T-helper 17 cell (primary cell): ENCODE measurements at regions not wholly inside any gene's neighbourhood (a gene's known extent, or its start where the extent isn't known, plus 50 kb on each side); places are given as distances from the start of the nearest gene placed in this dataset.
"Not testable (repeated sequence)": the region's sequence is repeated elsewhere in the genome, so short reads cannot be mapped to it uniquely, and the experiment has no call there.

Experiments used
- ATAC-seq: fragments of 150-1000 bp; cut with Tn5 transposase; 2 replicates; pipeline ENCODE4 v1.10.0; 2021; ENCODE audit warnings: mild to moderate bottlenecking, moderate library complexity
- DNase-seq, 3 donors: peaks; one replicate each; pipeline versions ENCODE4 v3.0.0 to v3.0.0-alpha.2; 2020 to 2021
- H3K9me3 ChIP-seq: one replicate; pipeline ENCODE4 v1.7.0; 2013; ENCODE audit warnings: low read length, mild to moderate bottlenecking; ENCODE audit not compliant: control insufficient read depth, poor library complexity, severe bottlenecking
- H3K27ac Mint-ChIP-seq: one replicate; pipeline ENCODE4 v1.8.0; 2022; ENCODE audit warnings: mild to moderate bottlenecking, moderate library complexity, mixed read lengths
- H3K27me3 Mint-ChIP-seq: one replicate; pipeline ENCODE4 v1.8.0; 2022; ENCODE audit warnings: mixed read lengths
- H3K36me3 Mint-ChIP-seq: one replicate; pipeline ENCODE4 v1.8.0; 2022; ENCODE audit warnings: low read depth, mixed read lengths
- H3K4me1 Mint-ChIP-seq: one replicate; pipeline ENCODE4 v1.8.0; 2022; ENCODE audit warnings: mild to moderate bottlenecking, mixed read lengths
- H3K4me3 Mint-ChIP-seq: one replicate; pipeline ENCODE4 v1.8.0; 2022; ENCODE audit warnings: mild to moderate bottlenecking, moderate library complexity, mixed read lengths

DNA sequence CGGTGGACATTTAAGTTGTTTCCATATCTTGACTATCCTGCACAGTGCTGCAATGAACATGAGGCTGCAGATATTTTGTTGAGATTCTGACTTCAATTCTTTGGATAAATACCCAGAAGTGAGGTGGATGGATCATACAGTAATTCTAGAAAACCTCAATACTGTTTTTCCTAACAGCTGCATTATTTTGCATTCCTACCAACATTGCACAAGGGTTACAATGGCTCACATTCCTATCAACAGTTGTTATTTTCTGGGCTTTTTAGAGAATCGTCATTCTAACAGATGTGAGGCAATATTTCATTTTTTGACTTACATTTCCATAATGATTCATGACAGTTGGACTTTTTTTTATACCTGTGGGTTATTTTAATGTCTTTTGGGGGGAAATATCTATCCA, 716.9 kb upstream of the ANO3 start:
- no peak overlapping the region for H3K4me3 Mint-ChIP-seq
- H3K4me1 Mint-ChIP-seq: no peaks in the 10 kb centered on the region
- ATAC-seq (no peak), DNase-seq (no peak)
- H3K36me3 Mint-ChIP-seq: no peaks in the 10 kb centered on the region
- H3K9me3 ChIP-seq: no peaks in the 10 kb centered on the region
- no peak overlapping the region for H3K27ac Mint-ChIP-seq
- no peaks in the 10 kb centered on the region for H3K27me3 Mint-ChIP-seq

DNA sequence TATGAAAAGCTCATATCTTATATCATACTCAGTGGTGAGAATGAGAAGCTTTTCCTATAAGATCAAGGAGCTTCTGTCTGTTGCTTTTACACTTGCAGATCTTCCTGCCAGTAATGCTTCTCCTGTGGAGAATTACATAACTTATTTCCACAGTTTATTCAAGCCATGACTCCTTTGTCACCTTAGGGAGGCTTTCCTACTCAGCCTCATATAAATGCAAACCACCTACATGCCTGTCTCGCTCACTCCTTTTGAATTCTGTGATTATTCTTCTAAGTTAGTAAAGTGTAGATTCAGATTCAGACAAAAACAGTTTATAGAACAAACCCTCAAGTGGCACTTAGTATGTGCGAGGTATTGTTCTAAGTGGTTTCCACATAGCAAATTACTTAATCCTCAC, 716.1 kb upstream of the ANO3 start:
- Mint-ChIP-seq H3K4me1 (no peaks in the 10 kb centered on the region), H3K4me3 (no peak overlapping the region), H3K36me3 (no peaks in the 10 kb centered on the region), H3K27me3 (no peaks in the 10 kb centered on the region), H3K27ac (no peak overlapping the region)
- no peak for DNase-seq
- no peak for ATAC-seq
- H3K9me3 ChIP-seq: no peaks in the 10 kb centered on the region

DNA sequence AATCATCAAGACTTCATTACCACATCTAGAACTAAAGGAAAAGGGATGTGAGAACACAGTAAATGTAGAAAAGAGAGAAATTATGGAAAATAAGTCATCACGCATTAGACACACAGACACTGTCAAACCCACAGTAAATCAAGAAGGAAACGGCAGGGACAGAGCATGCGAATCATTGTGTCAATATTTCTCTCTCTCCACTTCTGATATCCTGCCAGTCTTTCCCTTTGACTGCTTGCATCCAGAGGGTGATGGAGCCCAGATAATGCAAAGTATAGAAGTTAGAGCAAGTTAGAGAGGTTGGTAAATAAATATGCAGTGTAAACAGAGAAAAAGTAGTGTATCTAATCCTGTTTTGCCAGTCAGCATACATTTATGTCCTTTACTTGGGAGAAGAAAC, 706.8 kb upstream of the ANO3 start:
- no peaks in the 10 kb centered on the region for H3K36me3 Mint-ChIP-seq
- no peaks in the 10 kb centered on the region for H3K27me3 Mint-ChIP-seq
- no peak for DNase-seq
- H3K4me1 Mint-ChIP-seq: no peaks in the 10 kb centered on the region
- ATAC-seq: no peak
- H3K9me3 ChIP-seq: no peaks in the 10 kb centered on the region
- no peak overlapping the region for H3K27ac Mint-ChIP-seq
- no peak overlapping the region for H3K4me3 Mint-ChIP-seq

DNA sequence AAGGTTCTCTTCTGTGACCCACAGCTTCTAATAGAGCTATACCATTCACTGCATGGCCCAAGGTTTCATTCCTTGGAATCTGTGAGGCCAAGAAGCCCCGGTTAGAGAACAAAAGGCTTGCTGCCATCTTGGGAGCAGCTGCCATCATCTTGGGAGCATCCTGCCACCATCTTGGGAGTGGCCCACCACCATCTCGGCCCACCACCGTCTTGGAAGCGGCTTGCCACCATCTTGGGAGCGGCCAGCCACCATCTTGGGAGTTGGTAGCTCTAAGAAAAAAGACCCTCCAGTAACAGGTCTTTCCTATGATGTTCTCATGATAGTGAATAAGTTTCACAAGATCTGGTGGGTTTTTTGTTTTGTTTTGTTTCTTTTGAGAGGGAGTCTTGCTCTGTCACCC, 703.9 kb upstream of the ANO3 start:
- H3K27ac Mint-ChIP-seq: no peak overlapping the region

DNA sequence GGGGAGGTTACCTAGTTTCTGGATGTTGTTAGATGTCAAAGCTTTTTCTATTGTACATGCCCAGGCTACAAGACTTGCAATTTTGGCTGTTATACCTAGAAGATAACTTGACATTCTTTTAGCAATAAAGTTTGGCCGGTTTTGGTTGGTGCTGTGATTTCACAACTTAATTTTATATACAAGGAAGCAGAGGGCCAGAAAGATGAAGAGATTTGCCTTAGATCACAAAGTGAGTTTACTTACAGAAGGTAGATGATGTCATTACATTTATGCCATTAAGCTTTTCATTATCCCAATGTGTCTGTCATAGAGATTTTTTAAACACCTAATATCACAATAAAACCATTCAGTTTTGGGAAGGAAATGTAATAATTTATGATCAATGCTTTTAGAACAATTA, 698.7 kb upstream of the ANO3 start:
- H3K36me3 Mint-ChIP-seq: no peaks in the 10 kb centered on the region
- H3K4me3 Mint-ChIP-seq: no peak overlapping the region
- no peak for ATAC-seq
- no peak overlapping the region for H3K27ac Mint-ChIP-seq
- H3K27me3 Mint-ChIP-seq: no peaks in the 10 kb centered on the region
- no peaks in the 10 kb centered on the region for H3K4me1 Mint-ChIP-seq
- H3K9me3 ChIP-seq: no peaks in the 10 kb centered on the region
- DNase-seq: no peak

More for the DNA sequence above, 703.9 kb upstream of the ANO3 start:
- Mint-ChIP-seq H3K27me3 (no peaks in the 10 kb centered on the region), H3K36me3 (no peaks in the 10 kb centered on the region), H3K4me3 (no peak overlapping the region), H3K4me1 (no peaks in the 10 kb centered on the region)
- no peaks in the 10 kb centered on the region for H3K9me3 ChIP-seq
- DNase-seq: no peak
- ATAC-seq: no peak

DNA sequence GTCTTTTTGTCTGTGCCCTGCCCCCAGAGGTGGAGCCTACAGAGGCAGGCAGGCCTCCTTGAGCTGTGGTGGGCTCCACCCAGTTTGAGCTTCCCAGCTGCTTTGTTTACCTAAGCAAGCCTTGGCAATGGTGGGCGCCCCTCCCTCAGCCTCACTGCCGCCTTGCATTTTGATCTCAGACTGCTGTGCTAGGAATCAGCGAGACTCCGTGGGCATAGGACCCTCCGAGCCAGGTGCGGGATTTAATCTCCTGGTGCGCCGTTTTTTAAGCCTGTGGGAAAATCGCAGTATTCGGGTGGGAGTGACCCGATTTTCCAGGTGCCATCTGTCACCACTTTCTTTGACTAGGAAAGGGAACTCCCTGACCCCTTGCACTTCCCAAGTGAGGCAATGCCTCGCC, 682.7 kb upstream of the ANO3 start:
- H3K9me3 ChIP-seq, H3K27me3 Mint-ChIP-seq, H3K27ac Mint-ChIP-seq, H3K36me3 Mint-ChIP-seq, DNase-seq, ATAC-seq, H3K4me1 Mint-ChIP-seq, H3K4me3 Mint-ChIP-seq: not testable (repeated sequence)

DNA sequence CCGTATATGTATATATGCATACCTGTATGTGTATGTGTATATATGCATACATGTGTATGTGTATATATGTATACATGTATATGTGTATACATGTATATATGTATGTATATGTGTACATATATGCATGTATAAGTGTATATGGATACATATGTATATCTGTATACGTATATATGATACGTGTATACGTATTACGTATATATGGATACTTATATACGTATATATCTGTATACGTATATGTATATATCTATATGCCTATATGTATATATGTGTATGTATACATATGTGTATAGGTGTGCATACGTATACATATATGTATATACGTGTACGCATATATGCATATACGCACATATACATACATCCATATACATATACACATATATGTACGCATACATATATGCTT, 681.6 kb upstream of the ANO3 start:
- no peaks in the 10 kb centered on the region for H3K27me3 Mint-ChIP-seq
- no peak overlapping the region for H3K4me3 Mint-ChIP-seq
- no peak for ATAC-seq
- H3K36me3 Mint-ChIP-seq: no peaks in the 10 kb centered on the region
- no peak for DNase-seq
- H3K4me1 Mint-ChIP-seq: no peaks in the 10 kb centered on the region
- no peak overlapping the region for H3K27ac Mint-ChIP-seq
- no peaks in the 10 kb centered on the region for H3K9me3 ChIP-seq

DNA sequence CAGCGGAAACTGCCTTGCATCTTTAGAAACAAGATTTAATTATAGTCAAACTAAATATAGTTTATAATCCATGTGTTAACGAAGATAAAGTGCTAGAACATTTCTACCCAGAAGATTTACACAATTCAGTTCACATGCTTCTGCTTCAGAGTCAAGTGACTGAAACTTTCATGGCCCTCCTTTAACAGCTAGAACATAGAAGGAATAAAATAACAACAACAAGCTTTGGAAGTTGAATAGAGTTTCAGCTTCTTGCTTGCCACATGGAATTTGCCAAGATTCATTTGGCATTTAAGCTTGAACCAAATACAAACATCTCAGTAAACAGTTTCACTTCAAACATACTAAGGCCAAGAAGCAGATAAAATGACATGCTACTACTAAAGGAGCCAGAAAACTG, 676.3 kb upstream of the ANO3 start:
- Mint-ChIP-seq H3K4me3 (no peak overlapping the region), H3K36me3 (no peaks in the 10 kb centered on the region), H3K27ac (no peak overlapping the region), H3K27me3 (no peaks in the 10 kb centered on the region), H3K4me1 (no peaks in the 10 kb centered on the region)
- ATAC-seq (no peak), DNase-seq (no peak)
- H3K9me3 ChIP-seq: no peaks in the 10 kb centered on the region

DNA sequence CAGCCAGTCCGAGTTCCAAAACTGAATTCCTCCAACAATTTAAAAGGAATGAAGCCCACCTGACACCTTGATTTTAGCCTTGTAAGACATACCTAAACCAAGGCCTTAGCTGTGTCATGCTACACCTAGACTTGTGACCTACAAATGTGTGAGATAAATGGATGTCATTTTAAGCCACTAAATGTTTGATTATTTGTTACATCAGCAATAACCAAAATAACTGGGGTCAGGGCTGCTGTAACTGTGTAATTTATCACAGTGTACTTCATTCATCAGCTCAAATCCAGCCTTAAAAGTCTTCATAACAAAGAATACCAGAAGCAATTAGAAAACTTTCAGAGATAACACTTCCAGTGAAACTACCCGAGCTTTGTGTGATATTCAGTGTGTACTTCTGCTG, 673.0 kb upstream of the ANO3 start:
- no peaks in the 10 kb centered on the region for H3K9me3 ChIP-seq
- H3K4me1 Mint-ChIP-seq: no peaks in the 10 kb centered on the region
- no peaks in the 10 kb centered on the region for H3K27me3 Mint-ChIP-seq
- H3K27ac Mint-ChIP-seq: no peak overlapping the region
- no peak for DNase-seq
- no peak for ATAC-seq
- H3K36me3 Mint-ChIP-seq: no peaks in the 10 kb centered on the region
- no peak overlapping the region for H3K4me3 Mint-ChIP-seq

DNA sequence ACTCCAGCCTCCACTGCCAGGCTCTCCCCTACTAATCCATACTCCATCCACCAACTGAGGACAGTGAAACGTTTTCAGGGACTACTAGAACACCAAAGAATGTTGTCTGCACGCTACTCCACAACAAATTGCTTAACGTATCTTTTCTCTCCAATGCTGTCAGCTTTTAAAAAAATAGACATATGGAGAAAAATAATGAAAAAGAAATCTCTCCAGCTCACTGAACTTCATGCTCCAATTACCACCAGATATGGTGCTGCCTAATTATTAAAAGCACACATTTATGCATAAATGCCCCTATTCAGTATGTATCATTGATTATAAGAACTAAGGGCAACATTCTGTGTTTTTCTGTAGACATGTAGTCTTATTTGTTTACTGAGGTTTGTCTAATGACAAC, 672.2 kb upstream of the ANO3 start:
- ATAC-seq (no peak), DNase-seq (no peak)
- no peak overlapping the region for H3K27ac Mint-ChIP-seq
- H3K9me3 ChIP-seq: no peaks in the 10 kb centered on the region
- H3K4me1 Mint-ChIP-seq: no peaks in the 10 kb centered on the region
- no peaks in the 10 kb centered on the region for H3K36me3 Mint-ChIP-seq
- H3K27me3 Mint-ChIP-seq: no peaks in the 10 kb centered on the region
- H3K4me3 Mint-ChIP-seq: no peak overlapping the region

DNA sequence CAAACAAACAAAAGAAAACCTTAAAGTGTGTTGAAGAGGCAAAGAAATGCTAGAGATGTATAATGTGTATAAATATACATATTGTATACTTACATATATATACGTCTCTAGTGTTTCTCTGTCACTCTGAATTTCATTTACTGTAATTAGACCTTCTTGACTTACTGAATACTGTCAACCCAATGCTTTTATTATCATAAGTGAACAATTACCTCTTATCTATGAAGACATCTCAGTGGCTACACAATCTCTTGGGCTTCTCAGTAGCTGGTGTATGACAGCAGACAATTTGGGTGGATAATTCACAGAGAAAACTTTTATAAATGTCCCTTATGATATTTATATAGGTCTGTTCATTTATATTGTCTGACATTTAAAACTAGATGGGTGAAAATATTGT, 664.1 kb upstream of the ANO3 start:
- no peaks in the 10 kb centered on the region for H3K9me3 ChIP-seq
- H3K36me3 Mint-ChIP-seq: no peaks in the 10 kb centered on the region
- no peaks in the 10 kb centered on the region for H3K4me1 Mint-ChIP-seq
- DNase-seq (no peak), ATAC-seq (no peak)
- H3K27ac Mint-ChIP-seq: no peak overlapping the region
- H3K4me3 Mint-ChIP-seq: no peak overlapping the region
- H3K27me3 Mint-ChIP-seq: no peaks in the 10 kb centered on the region

DNA sequence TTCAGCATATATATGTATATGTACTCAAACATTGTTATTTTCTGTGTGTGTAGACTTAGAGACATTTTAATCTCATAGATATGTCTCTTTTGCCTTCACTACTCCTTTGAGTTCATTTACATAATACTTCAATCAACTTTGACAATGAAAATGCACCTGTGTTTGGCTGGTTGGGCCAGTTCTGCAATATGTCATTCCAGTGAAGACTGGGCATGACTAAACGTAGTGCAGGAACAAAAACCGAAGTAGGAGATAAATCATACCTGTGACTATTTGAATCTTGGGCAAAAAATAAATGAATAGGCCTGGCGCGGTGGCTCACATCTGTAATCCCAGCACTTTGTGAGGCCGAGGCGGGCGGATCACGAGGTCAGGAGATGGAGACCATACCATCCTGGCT, 640.0 kb upstream of the ANO3 start:
- no peaks in the 10 kb centered on the region for H3K9me3 ChIP-seq
- Mint-ChIP-seq H3K27me3 (no peaks in the 10 kb centered on the region), H3K36me3 (no peaks in the 10 kb centered on the region), H3K27ac (no peak overlapping the region), H3K4me1 (no peaks in the 10 kb centered on the region), H3K4me3 (no peak overlapping the region)
- no peak for DNase-seq
- no peak for ATAC-seq

DNA sequence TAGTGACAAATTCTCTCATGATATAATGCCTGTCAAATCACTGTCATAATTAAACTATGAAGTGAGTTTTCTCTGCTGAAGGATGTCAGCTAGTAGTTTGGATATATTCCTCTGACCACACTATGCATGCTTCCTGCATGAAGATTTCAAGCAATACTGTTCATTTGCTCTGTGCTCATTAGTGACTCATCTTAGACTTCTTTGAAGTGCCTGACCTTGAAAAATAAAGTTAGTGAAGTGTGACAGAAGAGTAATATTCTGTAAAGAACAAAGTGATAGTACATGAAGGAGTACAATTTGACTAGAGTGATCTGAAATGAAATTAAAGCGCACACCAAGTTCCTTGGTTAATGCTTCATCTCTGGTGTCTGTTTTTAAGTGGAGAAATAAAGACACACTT, 629.5 kb upstream of the ANO3 start:
- ATAC-seq: no peak
- Mint-ChIP-seq H3K36me3 (no peaks in the 10 kb centered on the region), H3K4me3 (no peak overlapping the region), H3K4me1 (no peaks in the 10 kb centered on the region), H3K27me3 (no peaks in the 10 kb centered on the region), H3K27ac (no peak overlapping the region)
- H3K9me3 ChIP-seq: no peaks in the 10 kb centered on the region
- DNase-seq: no peak

DNA sequence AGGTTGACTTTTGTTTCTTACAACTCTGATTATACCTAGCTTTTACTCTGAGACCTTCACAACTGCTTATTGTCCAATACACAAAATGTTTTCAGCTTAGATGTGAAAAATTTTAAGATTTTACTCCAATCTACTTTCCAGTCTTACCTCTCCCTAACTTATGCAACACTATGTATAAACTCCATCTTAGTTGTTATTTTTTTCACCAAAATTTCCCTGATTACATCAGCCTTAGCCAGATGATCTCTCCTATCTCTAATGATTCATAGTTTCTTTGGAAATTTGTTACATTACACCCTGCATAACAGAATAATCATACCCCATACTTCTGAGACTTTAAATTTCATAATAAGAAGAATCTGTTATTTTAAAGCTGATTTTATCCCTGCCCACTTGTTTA, 621.0 kb upstream of the ANO3 start:
- ATAC-seq (no peak), DNase-seq (no peak)
- H3K27me3 Mint-ChIP-seq: no peaks in the 10 kb centered on the region
- no peak overlapping the region for H3K4me3 Mint-ChIP-seq
- no peaks in the 10 kb centered on the region for H3K36me3 Mint-ChIP-seq
- H3K9me3 ChIP-seq: no peaks in the 10 kb centered on the region
- H3K27ac Mint-ChIP-seq: no peak overlapping the region
- H3K4me1 Mint-ChIP-seq: no peaks in the 10 kb centered on the region

DNA sequence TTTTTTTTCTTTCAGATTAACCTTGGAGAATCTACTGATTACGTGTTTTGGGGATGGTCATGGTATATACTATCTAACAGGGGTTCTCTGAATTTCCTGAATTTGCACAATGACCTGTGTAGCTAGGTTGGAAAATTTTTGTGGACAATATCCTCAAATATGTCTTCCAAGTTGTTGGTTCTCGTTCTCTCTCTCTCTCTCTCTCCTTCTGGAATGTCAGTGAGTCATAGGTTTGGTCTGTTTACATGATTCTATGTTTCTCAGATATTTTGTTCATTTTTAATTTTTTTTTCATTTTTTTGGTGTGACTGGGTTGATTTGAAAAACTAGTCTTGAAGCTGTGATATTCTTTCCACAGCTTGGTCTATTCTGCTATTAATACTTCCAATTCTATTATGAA, 604.0 kb upstream of the ANO3 start:
- no peak overlapping the region for H3K4me3 Mint-ChIP-seq
- H3K9me3 ChIP-seq: peaks cover 3% of the 10 kb centered on the region

More for the DNA sequence above, 604.0 kb upstream of the ANO3 start:
- Mint-ChIP-seq H3K36me3 (no peaks in the 10 kb centered on the region), H3K27me3 (no peaks in the 10 kb centered on the region), H3K4me1 (no peaks in the 10 kb centered on the region), H3K27ac (no peak overlapping the region)
- no peak for ATAC-seq
- no peak for DNase-seq
